ENCODE measurements at regions not wholly inside any gene's neighbourhood (a gene's known extent, or its start where the extent isn't known, plus 50 kb on each side); places are given as distances from the start of the nearest gene placed in this dataset.
A peak's percentile ranks its signal among the peaks of the same experiment; 100 is the strongest.
"Not testable (repeated sequence)": the region's sequence is repeated elsewhere in the genome, so short reads cannot be mapped to it uniquely, and the experiment has no call there.

- intact Hi-C loops (cut with DNase I); DNase-seq: not testable (repeated sequence)
Observed at GRCh38 chr9:64130325-64130724, 1154.7 kb downstream of the FOXD4L5 start.

- intact Hi-C loops (cut with DNase I) = no loop called here
- DNase-seq = peak in 1 of 10 donors; percentile 42
Observed at GRCh38 chr9:64128572-64128971, 1156.4 kb downstream of the FOXD4L5 start.

DNA sequence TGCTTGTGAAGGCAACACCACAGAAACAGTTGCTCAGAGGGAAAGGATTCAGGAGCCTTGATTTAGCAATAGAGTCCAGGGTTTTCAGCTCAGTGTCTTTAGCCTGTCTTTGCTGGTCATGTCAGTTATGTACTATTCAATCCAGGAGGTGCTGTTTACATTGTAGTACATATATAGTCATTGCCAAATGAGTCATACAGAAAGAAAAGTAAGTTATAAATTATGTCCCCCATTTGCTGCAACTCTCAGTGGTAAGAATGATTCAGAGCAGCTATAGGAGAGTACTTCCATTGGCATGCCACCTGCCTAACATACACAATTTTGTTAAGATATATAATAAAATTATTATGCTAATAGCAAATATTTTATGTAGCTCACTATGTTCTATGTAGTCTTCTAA lies 1163.4 kb downstream of the FOXD4L5 start:
- DNase-seq; intact Hi-C loops (cut with DNase I): not testable (repeated sequence)

GRCh38 chr9:64117329-64117728 lies 1167.7 kb downstream of the FOXD4L5 start:
- DNase-seq; intact Hi-C loops (cut with DNase I): not testable (repeated sequence)

DNA sequence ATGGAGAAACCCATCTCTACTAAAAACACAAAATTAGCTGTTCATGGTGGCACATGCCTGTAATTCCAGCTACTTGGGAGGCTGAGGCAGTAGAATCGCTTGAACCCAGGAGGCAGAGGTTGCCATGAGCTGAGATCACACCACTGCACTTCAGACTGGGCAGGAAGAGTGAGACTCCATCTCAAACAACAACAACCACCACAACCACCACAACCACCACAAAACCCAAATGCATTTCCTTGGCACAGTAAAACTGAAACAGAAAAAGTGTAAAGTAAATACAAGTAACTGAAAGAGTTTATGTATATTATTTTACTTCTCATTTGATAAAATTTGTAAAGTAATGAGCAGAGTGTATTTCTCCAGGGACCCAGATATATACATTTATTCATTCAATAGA lies 1177.1 kb downstream of the FOXD4L5 start:
- intact Hi-C loops (cut with DNase I); DNase-seq: not testable (repeated sequence)

DNA sequence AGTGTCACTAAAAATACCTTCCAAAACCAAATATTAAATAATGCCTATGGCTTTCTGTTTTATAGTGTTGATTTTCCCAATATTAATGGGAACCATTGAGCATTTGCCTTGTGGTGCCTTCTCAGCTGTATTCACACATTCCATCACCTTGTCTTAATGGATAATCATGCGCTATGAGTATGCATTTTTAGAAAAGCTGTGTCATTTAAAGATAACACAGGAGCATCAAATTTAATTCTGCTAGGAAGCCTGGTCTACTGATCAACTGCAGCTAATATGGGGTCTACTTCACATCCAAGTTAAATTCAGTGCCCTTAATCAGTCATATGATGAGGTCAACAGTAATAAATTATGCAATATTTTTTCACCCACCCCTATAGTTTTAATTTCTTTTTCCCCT lies 1177.8 kb downstream of the FOXD4L5 start:
- DNase-seq; intact Hi-C loops (cut with DNase I): not testable (repeated sequence)

DNA sequence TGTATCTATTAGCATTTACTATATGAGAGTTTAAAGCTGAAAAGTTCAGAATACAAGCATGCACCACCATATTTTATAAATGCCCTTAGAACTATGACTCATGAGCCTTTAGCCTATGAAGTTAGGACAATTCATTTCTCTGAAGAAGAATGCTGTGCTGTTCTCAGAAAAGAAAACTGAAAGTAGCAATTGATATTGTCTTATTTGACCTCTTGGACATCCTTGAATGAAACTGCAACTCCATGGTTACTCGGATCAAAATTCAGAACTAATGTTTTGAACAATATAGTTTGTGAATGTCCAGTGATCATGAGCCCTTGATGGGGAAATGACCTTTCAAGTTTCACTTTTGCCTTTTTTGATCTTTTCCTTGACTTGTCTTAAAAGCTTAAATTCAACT lies 1179.8 kb downstream of the FOXD4L5 start:
- intact Hi-C loops (cut with DNase I); DNase-seq: not testable (repeated sequence)

DNA sequence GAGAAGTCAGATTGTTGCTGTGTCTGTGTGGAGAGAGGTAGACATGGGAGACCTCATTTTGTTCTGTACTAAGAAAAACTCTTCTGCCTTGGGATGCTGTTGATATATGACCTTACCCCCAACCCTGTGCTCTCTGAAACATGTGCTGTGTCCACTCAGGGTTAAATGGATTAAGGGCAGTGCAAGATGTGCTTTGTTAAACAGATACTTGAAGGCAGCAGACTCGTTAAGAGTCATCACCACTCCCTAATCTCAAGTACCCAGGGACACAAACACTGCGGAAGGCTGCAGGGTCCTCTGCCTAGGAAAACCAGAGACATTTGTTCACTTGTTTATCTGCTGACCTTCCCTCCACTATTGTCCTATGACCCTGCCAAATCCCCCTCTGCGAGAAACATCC lies 1183.5 kb downstream of the FOXD4L5 start:
- intact Hi-C loops (cut with DNase I); DNase-seq: not testable (repeated sequence)

DNA sequence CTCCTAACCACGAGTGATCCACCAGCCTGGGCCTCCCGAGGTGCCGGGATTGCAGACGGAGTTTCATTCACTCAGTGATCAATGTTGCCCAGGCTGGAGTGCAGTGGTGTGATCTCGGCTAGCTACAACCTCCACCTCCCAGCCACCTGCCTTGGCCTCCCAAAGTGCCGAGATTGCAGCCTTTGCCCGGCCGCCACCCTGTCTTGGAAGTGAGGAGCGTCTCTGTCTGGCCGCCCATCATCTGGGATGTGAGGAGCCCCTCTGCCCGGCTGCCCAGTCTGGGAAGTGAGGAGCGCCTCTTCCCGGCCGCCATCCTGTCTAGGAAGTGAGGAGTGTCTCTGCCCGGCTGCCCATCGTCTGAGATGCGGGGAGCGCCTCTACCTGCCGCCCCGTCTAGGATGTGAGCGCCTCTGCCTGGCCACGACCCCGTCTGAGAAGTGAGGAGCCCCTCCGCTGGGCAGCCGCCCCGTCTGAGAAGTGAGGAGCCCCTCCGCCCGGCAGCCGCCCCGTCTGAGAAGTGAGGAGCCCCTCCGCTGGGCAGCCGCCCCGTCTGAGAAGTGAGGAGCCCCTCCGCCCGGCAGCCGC lies 1184.3 kb downstream of the FOXD4L5 start:
- intact Hi-C loops (cut with DNase I) = not testable (repeated sequence)

GRCh38 chr9:64085998-64086397 lies 1199.0 kb downstream of the FOXD4L5 start:
- intact Hi-C loops (cut with DNase I); DNase-seq: not testable (repeated sequence)

More for the DNA sequence above, 1184.3 kb downstream of the FOXD4L5 start:
- DNase-seq = peak in 2 of 10 donors; percentile 70 to 71

- DNase-seq = peak in 2 of 10 donors; percentile 52 to 82
- intact Hi-C loops (cut with DNase I) = not testable (repeated sequence)
Observed at GRCh38 chr9:64071358-64072253, 1213.4 kb downstream of the FOXD4L5 start.

- DNase-seq = peak in 2 of 10 donors; percentile 75 to 76
- intact Hi-C loops (cut with DNase I) = not testable (repeated sequence)
Observed at GRCh38 chr9:64070611-64071357, 1214.2 kb downstream of the FOXD4L5 start.

- intact Hi-C loops (cut with DNase I) = not testable (repeated sequence)
- DNase-seq = peak in 2 of 10 donors; percentile 57 to 60
Observed at GRCh38 chr9:64070083-64070482, 1214.9 kb downstream of the FOXD4L5 start.

- intact Hi-C loops (cut with DNase I) = no loop called here
- peak in 2 of 10 donors; percentile 77 to 78 for DNase-seq
Observed at GRCh38 chr9:64066736-64067368, 1218.2 kb downstream of the FOXD4L5 start.

GRCh38 chr9:64061013-64061627 lies 1223.9 kb downstream of the FOXD4L5 start:
- no peak for DNase-seq
- intact Hi-C loops (cut with DNase I) = no loop called here

DNA sequence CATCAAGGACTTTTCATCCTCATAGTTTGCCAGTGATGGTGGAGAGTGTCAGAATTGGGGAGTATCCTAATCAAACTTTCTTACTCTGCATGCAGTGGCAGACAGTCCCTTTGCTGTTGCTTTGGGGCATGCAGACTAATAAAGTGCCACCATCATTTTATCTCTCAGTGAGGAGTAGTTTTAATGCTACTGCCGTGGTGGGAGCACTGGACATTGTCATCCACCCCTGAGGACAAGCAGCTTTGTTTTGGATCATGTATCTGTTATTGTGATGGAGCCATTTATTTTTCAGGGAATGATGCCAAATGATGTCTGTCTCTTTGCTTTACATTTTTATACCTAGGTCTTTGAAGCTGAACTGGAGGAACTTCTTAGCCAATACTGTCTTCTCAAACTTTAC lies 1226.9 kb downstream of the FOXD4L5 start:
- DNase-seq; intact Hi-C loops (cut with DNase I): not testable (repeated sequence)

- DNase-seq = no peak
- intact Hi-C loops (cut with DNase I) = no loop called here
Observed at GRCh38 chr9:64057553-64057952, 1227.5 kb downstream of the FOXD4L5 start.

GRCh38 chr9:64028925-64029324 lies 1256.1 kb downstream of the FOXD4L5 start:
- DNase-seq; intact Hi-C loops (cut with DNase I): not testable (repeated sequence)

GRCh38 chr9:64020696-64021491 lies 1264.1 kb downstream of the FOXD4L5 start:
- intact Hi-C loops (cut with DNase I) = not testable (repeated sequence)
- DNase-seq = peak in 2 of 10 donors; percentile 68 to 85
